IMR-90 (cell line): ENCODE measurements at regions not wholly inside any gene's neighbourhood (a gene's known extent, or its start where the extent isn't known, plus 50 kb on each side); places are given as distances from the start of the nearest gene placed in this dataset.

ENCODE experiments used
- ATAC-seq: fragments of 200-7000 bp; cut with Tn5 transposase; 2 replicates; pipeline ENCODE4 v1.9.1; 2020; ENCODE audit warnings: low read depth, mild to moderate bottlenecking, moderate library complexity
- BruUV-seq: library from RNA; stranded (reverse); fragments of 400-500 nt; replicated peaks from 2 replicates; lab custom pipeline; 2021; lab: Mats Ljungman, UMichigan
- CTCF ChIA-PET: fragments of 300-600 bp; formaldehyde crosslinking; extraction: SDS; loops from one replicate; lab custom pipeline; 2021; ENCODE audit warnings: antibody characterized with exemption; lab: Yijun Ruan, JAX
- POLR2A ChIA-PET: fragments of 300-600 bp; sonication (Branson Sonifier 250); formaldehyde crosslinking; loops from one replicate; lab custom pipeline; 2022; ENCODE audit warnings: antibody characterized with exemption; ENCODE audit not compliant: unreplicated experiment; lab: Charles Lee
- DNase-seq: peaks from one replicate; pipeline ENCODE4 v3.0.0; 2013
- H2AFZ ChIP-seq: replicated peaks from 2 replicates; pipeline ENCODE3; 2013; ENCODE audit warnings: low read length, mild to moderate bottlenecking; ENCODE audit not compliant: poor library complexity
- H2AK5ac ChIP-seq: 2 replicates; pipeline ENCODE4 v1.6.1; 2013; ENCODE audit warnings: low read depth, low read length, inconsistent platforms
- H2AK9ac ChIP-seq: replicated peaks from 2 replicates; pipeline ENCODE3; 2013; ENCODE audit warnings: mild to moderate bottlenecking, low read depth, low read length, moderate library complexity; ENCODE audit not compliant: poor library complexity
- H2BK120ac ChIP-seq: 2 replicates; pipeline ENCODE4 v1.6.1; 2013; ENCODE audit warnings: low read depth, low read length, inconsistent platforms
- H2BK15ac ChIP-seq: 3 replicates; pipeline ENCODE4 v1.6.1; 2013; ENCODE audit warnings: low read depth, low read length, inconsistent platforms
- H2BK20ac ChIP-seq: 2 replicates; pipeline ENCODE4 v1.6.1; 2013; ENCODE audit warnings: low read depth, mild to moderate bottlenecking, inconsistent platforms, low read length, moderate library complexity
- H2BK5ac ChIP-seq: 2 replicates; pipeline ENCODE4 v1.6.1; 2013; ENCODE audit warnings: mild to moderate bottlenecking, low read depth, low read length, inconsistent platforms; ENCODE audit not compliant: poor library complexity, severe bottlenecking
- H3K14ac ChIP-seq: replicated peaks from 2 replicates; pipeline ENCODE4 v1.6.1; 2013; ENCODE audit warnings: low read depth, low read length, inconsistent platforms
- H3K18ac ChIP-seq: 2 replicates; pipeline ENCODE4 v1.6.1; 2013; ENCODE audit warnings: low read depth, low read length, control low read depth
- H3K23ac ChIP-seq: 2 replicates; pipeline ENCODE4 v1.6.1; 2013; ENCODE audit warnings: low read depth, low read length, inconsistent platforms
- H3K27ac ChIP-seq: 2 replicates; pipeline ENCODE4 v1.5.1; 2013; ENCODE audit warnings: mild to moderate bottlenecking, control low read depth, low read length; ENCODE audit not compliant: insufficient read depth
- H3K27me3 ChIP-seq: 2 replicates; pipeline ENCODE4 v1.6.1; 2013; ENCODE audit warnings: low read length; ENCODE audit not compliant: control insufficient read depth, insufficient read depth
- H3K36me3 ChIP-seq: 2 replicates; pipeline ENCODE4 v1.6.1; 2013; ENCODE audit warnings: low read length, mixed read lengths; ENCODE audit not compliant: control insufficient read depth, insufficient read depth
- H3K4ac ChIP-seq: 2 replicates; pipeline ENCODE4 v1.6.1; 2013; ENCODE audit warnings: low read depth, low read length, inconsistent platforms
- H3K4me1 ChIP-seq: 2 replicates; pipeline ENCODE4 v1.6.1; 2013; ENCODE audit warnings: low read length, mixed read lengths; ENCODE audit not compliant: control insufficient read depth, insufficient read depth
- H3K4me2 ChIP-seq: 2 replicates; pipeline ENCODE4 v1.6.1; 2013; ENCODE audit warnings: low read depth, mild to moderate bottlenecking, control low read depth, low read length, moderate library complexity
- H3K4me3 ChIP-seq: 2 replicates; pipeline ENCODE4 v1.5.1; 2013; ENCODE audit warnings: low read depth, mild to moderate bottlenecking, control low read depth, low read length, moderate library complexity; ENCODE audit not compliant: insufficient read depth
- H3K56ac ChIP-seq: 2 replicates; pipeline ENCODE4 v1.6.1; 2013; ENCODE audit warnings: low read length, inconsistent platforms; ENCODE audit not compliant: insufficient read depth; ENCODE audit errors: extremely low read depth
- H3K79me1 ChIP-seq, 2 experiments: 2 replicates each; pipeline ENCODE4 v1.6.1; 2013; ENCODE audit warnings: low read length in 2 of 2, inconsistent platforms in 1 of 2, low read depth in 1 of 2
- H3K9ac ChIP-seq: 2 replicates; pipeline ENCODE4 v1.6.1; 2013; ENCODE audit warnings: low read depth, low read length, control low read depth
- H3K9me1 ChIP-seq: 2 replicates; pipeline ENCODE4 v1.6.1; 2013; ENCODE audit warnings: low read length, inconsistent platforms; ENCODE audit not compliant: insufficient read depth
- H3K9me3 ChIP-seq: 2 replicates; pipeline ENCODE4 v1.6.1; 2013; ENCODE audit warnings: low read length; ENCODE audit not compliant: control insufficient read depth, insufficient read depth
- H4K20me1 ChIP-seq: 2 replicates; pipeline ENCODE4 v1.6.1; 2013; ENCODE audit warnings: low read length, inconsistent platforms; ENCODE audit not compliant: insufficient read depth
- H4K5ac ChIP-seq: 2 replicates; pipeline ENCODE4 v1.6.1; 2013; ENCODE audit warnings: mild to moderate bottlenecking, low read depth, low read length, control low read depth
- H4K8ac ChIP-seq, 2 experiments: 2 replicates each; pipeline ENCODE4 v1.6.1; 2013; ENCODE audit warnings: low read depth in 2 of 2, low read length in 2 of 2, control low read depth in 1 of 2, inconsistent platforms in 1 of 2
- H4K91ac ChIP-seq: 2 replicates; pipeline ENCODE4 v1.6.1; 2013; ENCODE audit warnings: low read depth, low read length, inconsistent platforms; ENCODE audit not compliant: insufficient read depth
- BHLHE40 ChIP-seq: fragments of 150-350 bp; IDR thresholded peaks from 2 replicates; pipeline ENCODE4 v1.6.1; 2016; ENCODE audit warnings: mild to moderate bottlenecking, low read depth, low read length
- CEBPB ChIP-seq: IDR thresholded peaks from 2 replicates; pipeline ENCODE4 v1.6.1; 2012; ENCODE audit warnings: low read depth, low read length, improper control_type of control experiment
- CHD1 ChIP-seq: IDR thresholded peaks from 2 replicates; pipeline ENCODE4 v1.6.1; 2012; ENCODE audit warnings: low read depth, low read length, improper control_type of control experiment
- ELK1 ChIP-seq: fragments of 150-350 bp; IDR thresholded peaks from 2 replicates; pipeline ENCODE4 v1.6.1; 2016; ENCODE audit warnings: low read depth, mild to moderate bottlenecking, low read length, moderate library complexity, borderline replicate concordance
- FOS ChIP-seq: fragments of 150-350 bp; IDR thresholded peaks from 2 replicates; pipeline ENCODE4 v1.6.1; 2016; ENCODE audit warnings: low read depth, low read length
- MAFK ChIP-seq: IDR thresholded peaks from 2 replicates; pipeline ENCODE4 v1.6.1; 2012; ENCODE audit warnings: low read depth, low read length, improper control_type of control experiment
- MAZ ChIP-seq: IDR thresholded peaks from 2 replicates; pipeline ENCODE4 v1.6.1; 2012; ENCODE audit warnings: low read depth, mild to moderate bottlenecking, low read length, improper control_type of control experiment, moderate library complexity, borderline replicate concordance
- MXI1 ChIP-seq: IDR thresholded peaks from 2 replicates; pipeline ENCODE4 v1.6.1; 2012; ENCODE audit warnings: low read depth, mild to moderate bottlenecking, low read length, moderate library complexity, borderline replicate concordance
- NFE2L2 ChIP-seq: fragments of 150-350 bp; IDR thresholded peaks from 2 replicates; pipeline ENCODE4 v1.6.1; 2016; ENCODE audit warnings: low read depth, mild to moderate bottlenecking, low read length
- POLR2A ChIP-seq: IDR thresholded peaks from 2 replicates; pipeline ENCODE4 v1.6.1; 2012; ENCODE audit warnings: mild to moderate bottlenecking, low read depth, low read length
- RAD21 ChIP-seq: IDR thresholded peaks from 2 replicates; pipeline ENCODE4 v1.6.1; 2012; ENCODE audit warnings: low read length, improper control_type of control experiment
- RCOR1 ChIP-seq: IDR thresholded peaks from 2 replicates; pipeline ENCODE4 v1.6.1; 2012; ENCODE audit warnings: mild to moderate bottlenecking, low read length, improper control_type of control experiment; ENCODE audit not compliant: insufficient replicate concordance
- RFX5 ChIP-seq: IDR thresholded peaks from 2 replicates; pipeline ENCODE4 v1.8.0; 2012; ENCODE audit warnings: low read depth, mild to moderate bottlenecking, low read length, moderate library complexity
- SMC3 ChIP-seq: fragments of 150-350 bp; IDR thresholded peaks from 2 replicates; pipeline ENCODE4 v1.6.1; 2016; ENCODE audit warnings: low read depth, mild to moderate bottlenecking, antibody characterized with exemption, low read length, moderate library complexity
- WGBS, 2 experiments: methylation state at CpG; one replicate each; pipeline versions ENCODE4 v1.1.5 to v1.1.7; 2013; ENCODE audit warnings: missing lambda C conversion rate in 2 of 2; ENCODE audit not compliant: insufficient read length in 1 of 2; ENCODE audit errors: extremely low coverage in 2 of 2; 5-methylcytosine and 5-hydroxymethylcytosine counted together
- dilution Hi-C: fragments of 300-500 bp; cut with HindIII; formaldehyde crosslinking; loops from one replicate; pipeline ENCODE4 v1.14.3; 2018; ENCODE audit warnings: low sequenced_read_pairs; ENCODE audit not compliant: unreplicated experiment
- in situ Hi-C: fragments of 300-500 bp; cut with MboI; formaldehyde crosslinking; loops from 3 replicates; pipeline ENCODE4 v1.14.3; 2019; ENCODE audit warnings: low sequenced_read_pairs, inconsistent platforms, mixed read lengths
- intact Hi-C: fragments of 100-400 bp; cut with micrococcal nuclease; formaldehyde crosslinking; loops from 2 replicates; pipeline ENCODE4 v1.10.0; 2022
- TF ChIP-seq, protein P1 (sequence below): fragments of 150-350 bp; IDR thresholded peaks from 2 replicates; pipeline ENCODE4 v1.6.1; 2017; ENCODE audit warnings: mild to moderate bottlenecking, antibody characterized with exemption, low read length, low read depth
- TF ChIP-seq, protein P2 (sequence below): conservative IDR thresholded peaks from 2 replicates; pipeline ENCODE4 v1.5.1; 2012; ENCODE audit warnings: mild to moderate bottlenecking, low read depth, low read length, improper control_type of control experiment

GRCh38 chr14:30235485-30235884 lies 307.8 kb upstream of the PRKD1 start:
- intact Hi-C loops (no loop called here), dilution Hi-C loops (no loop called here), in situ Hi-C loops (no loop called here)
- H2AK9ac ChIP-seq = no peak overlapping the region
- POLR2A ChIA-PET = no interaction called here
- BruUV-seq = no TSS peak
- H2BK5ac ChIP-seq = no peak overlapping the region
- DNase-seq (no peak), ATAC-seq (no peak)
- H3K56ac ChIP-seq = no peak overlapping the region
- no peak overlapping the region for H2AFZ ChIP-seq
- no peak for TF ChIP-seq ELK1
- no peak for TF ChIP-seq POLR2A
- TF ChIP-seq RAD21 = no peak
- no peak for TF ChIP-seq RFX5
- TF ChIP-seq MAFK = no peak
- no peak for TF ChIP-seq MAZ
- TF ChIP-seq RCOR1 = no peak
- no peak for TF ChIP-seq BHLHE40
- TF ChIP-seq FOS = no peak
- TF ChIP-seq CHD1 = no peak
- no peak for TF ChIP-seq CEBPB
- TF ChIP-seq MXI1 = no peak
- TF ChIP-seq, protein P1, sequence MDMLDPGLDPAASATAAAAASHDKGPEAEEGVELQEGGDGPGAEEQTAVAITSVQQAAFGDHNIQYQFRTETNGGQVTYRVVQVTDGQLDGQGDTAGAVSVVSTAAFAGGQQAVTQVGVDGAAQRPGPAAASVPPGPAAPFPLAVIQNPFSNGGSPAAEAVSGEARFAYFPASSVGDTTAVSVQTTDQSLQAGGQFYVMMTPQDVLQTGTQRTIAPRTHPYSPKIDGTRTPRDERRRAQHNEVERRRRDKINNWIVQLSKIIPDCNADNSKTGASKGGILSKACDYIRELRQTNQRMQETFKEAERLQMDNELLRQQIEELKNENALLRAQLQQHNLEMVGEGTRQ = no peak
- no peak for TF ChIP-seq SMC3
- TF ChIP-seq, protein P2, sequence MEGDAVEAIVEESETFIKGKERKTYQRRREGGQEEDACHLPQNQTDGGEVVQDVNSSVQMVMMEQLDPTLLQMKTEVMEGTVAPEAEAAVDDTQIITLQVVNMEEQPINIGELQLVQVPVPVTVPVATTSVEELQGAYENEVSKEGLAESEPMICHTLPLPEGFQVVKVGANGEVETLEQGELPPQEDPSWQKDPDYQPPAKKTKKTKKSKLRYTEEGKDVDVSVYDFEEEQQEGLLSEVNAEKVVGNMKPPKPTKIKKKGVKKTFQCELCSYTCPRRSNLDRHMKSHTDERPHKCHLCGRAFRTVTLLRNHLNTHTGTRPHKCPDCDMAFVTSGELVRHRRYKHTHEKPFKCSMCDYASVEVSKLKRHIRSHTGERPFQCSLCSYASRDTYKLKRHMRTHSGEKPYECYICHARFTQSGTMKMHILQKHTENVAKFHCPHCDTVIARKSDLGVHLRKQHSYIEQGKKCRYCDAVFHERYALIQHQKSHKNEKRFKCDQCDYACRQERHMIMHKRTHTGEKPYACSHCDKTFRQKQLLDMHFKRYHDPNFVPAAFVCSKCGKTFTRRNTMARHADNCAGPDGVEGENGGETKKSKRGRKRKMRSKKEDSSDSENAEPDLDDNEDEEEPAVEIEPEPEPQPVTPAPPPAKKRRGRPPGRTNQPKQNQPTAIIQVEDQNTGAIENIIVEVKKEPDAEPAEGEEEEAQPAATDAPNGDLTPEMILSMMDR = no peak
- TF ChIP-seq NFE2L2 = no peak
- H3K23ac ChIP-seq = no peak overlapping the region
- no peak overlapping the region for H3K27ac ChIP-seq
- no peak overlapping the region for H3K4ac ChIP-seq
- H4K8ac ChIP-seq = no peak overlapping the region
- no peak overlapping the region for H2AK5ac ChIP-seq
- no peaks in the 10 kb centered on the region for H4K20me1 ChIP-seq
- no peak overlapping the region for H3K4me2 ChIP-seq
- no peak overlapping the region for H3K9ac ChIP-seq
- H3K27me3 ChIP-seq = no peaks in the 10 kb centered on the region
- no peaks in the 10 kb centered on the region for H3K79me1 ChIP-seq
- no peak overlapping the region for H2BK120ac ChIP-seq
- H3K9me3 ChIP-seq = no peaks in the 10 kb centered on the region
- H3K4me1 ChIP-seq = peaks cover 3% of the 10 kb centered on the region; the same call in 1 of the 2 replicates
- CTCF ChIA-PET = interaction anchor here (0.7 kb wide), 1 partner anchor 14 kb away, joined by 3 read pairs; no protein-coding TSS in a partner anchor
- no peak overlapping the region for H3K4me3 ChIP-seq
- no peaks in the 10 kb centered on the region for H3K36me3 ChIP-seq
- no peaks in the 10 kb centered on the region for H3K9me1 ChIP-seq
- no peak overlapping the region; the same call in 1 of the 2 replicates for H3K18ac ChIP-seq
- no peak overlapping the region for H4K91ac ChIP-seq
- H3K14ac ChIP-seq = no peak overlapping the region
- no peak overlapping the region for H2BK15ac ChIP-seq
- H4K5ac ChIP-seq = no peak overlapping the region
- WGBS, 2 experiments = no CpG with 5 or more reads among the region's 2 CpGs
- no peak overlapping the region for H2BK20ac ChIP-seq
